OCI-LY3 (cell line): ENCODE measurements at regions not wholly inside any gene's neighbourhood (a gene's known extent, or its start where the extent isn't known, plus 50 kb on each side); places are given as distances from the start of the nearest gene placed in this dataset.

ENCODE experiments used
- CTCF ChIP-seq: fragments of 200-600, 300-600 bp; sonication (generic); IDR thresholded peaks from 2 replicates; pipeline ENCODE4 v1.5.1; 2014; ENCODE audit warnings: antibody characterized with exemption, low read length, low read depth
- EZH2phosphoT487 ChIP-seq: fragments of 200-600 bp; shearing (Covaris generic); IDR thresholded peaks from 2 replicates; pipeline ENCODE4 v1.6.1; 2018; ENCODE audit warnings: antibody characterized with exemption, mixed run types, low read depth

GRCh38 chr19:30744741-30745475, 372.7 kb downstream of the ZNF536 start:
- TF ChIP-seq EZH2phosphoT487 (no peak), CTCF (no peak)
